HG03175 (cell line): ENCODE measurements at regions not wholly inside any gene's neighbourhood (a gene's known extent, or its start where the extent isn't known, plus 50 kb on each side); places are given as distances from the start of the nearest gene placed in this dataset.
"Not testable (repeated sequence)": the region's sequence is repeated elsewhere in the genome, so short reads cannot be mapped to it uniquely, and the experiment has no call there.

Experiments
- ATAC-seq: cut with Tn5 transposase; IDR thresholded peaks from one replicate; pipeline ENCODE4 v1.9.1; 2021; ENCODE audit warnings: mild to moderate bottlenecking, moderate library complexity; ENCODE audit not compliant: unreplicated experiment

DNA sequence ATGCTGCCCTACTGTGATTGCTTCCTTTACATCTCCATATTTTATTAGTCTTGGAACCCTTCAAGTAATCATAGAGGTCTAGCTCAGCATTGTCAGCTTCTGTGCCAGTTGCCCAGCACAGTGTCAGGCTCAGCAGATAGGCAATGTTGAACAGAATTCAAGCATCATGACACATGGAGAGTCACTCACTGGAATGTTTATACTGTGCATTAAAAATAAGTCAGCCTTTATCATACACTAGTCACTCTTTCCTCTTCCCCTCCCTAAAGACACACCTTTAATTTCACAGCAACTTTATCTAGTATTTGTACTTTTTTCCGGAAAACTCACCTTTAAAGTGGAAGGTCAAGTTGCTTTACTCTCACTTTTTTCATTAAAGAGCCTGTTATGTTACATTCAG lies 253.8 kb upstream of the CDH11 start:
- no peak for ATAC-seq

DNA sequence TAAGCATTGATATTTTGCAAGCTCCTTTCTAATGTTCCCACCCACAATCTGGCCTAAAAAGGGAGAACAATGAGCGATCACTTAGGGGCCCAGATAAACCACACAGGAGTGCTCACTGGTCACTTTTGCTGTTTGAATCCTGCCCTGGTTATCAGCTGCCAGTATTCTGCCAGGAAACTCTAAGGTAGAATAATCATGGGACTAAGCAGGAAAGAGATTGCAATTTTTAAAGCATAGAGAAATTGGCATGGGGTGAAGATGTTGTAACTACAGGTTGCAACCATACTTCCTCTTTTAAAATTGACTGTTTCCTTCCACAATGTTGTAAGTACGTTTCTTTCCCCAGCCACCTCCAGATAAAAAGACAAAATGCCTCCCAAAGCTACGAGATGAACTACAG lies 251.2 kb upstream of the CDH11 start:
- no peak for ATAC-seq

DNA sequence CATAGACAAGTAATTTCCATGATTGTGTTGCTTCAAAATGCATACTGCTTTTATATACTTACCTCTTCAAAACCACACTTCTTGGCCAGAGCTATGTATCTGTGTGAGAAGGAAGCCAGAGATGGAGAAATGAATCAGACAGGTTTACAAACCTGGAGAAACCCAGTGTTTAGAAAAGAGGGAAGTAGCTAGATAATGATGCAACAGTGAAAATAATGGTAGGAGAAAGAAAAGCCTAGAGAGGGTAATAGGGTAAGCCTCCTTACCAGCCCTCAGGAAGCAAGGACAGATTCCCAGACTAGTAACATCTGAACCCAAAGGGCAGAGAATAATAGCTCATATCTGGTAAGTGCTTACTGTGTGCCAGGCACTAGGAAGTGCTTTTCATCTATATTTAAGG lies 250.3 kb upstream of the CDH11 start:
- ATAC-seq: no peak

DNA sequence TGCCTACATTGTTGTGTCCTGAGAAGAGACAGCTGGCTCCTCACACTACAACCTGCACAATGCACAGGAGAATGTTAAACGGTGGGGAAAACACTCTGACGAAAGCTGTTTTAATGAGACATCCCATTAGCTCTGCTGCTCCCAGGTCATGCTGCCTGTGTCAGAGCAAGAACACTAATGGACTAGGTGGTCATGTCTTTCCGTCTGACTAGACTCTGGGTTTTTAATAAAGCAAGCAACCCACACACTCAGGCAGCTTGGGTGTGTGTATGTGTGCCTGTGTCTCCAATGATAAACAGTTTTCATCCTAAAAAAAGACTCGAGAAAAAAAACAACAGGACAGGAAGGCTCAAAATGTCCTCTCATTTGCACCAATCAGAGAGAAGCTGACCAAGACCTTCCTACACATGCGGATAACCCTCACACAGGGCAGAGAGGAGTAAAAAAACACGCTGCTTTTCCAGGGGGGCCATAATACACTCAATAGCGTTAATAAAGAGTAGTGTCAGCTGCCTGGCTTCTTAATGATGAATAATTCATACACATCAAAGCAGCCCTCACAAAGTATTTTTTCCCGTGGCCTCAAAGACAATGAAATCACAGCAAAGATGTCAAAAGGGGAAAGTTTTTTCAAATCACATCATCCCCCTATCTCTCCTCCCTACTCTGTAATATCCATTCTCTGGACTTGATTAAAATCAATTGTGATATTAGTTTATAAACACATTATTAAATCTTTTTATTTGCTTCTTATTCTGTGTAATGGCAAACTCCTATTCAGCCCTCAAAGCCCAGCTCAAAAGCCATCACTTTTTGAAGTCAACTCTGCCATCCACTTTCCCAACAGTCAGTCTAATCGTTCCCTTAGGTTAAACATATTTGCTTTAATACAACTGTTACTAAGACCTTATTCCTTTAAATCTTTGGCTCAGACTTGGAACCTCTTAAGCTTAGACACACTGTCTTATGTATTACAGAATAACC lies 244.2 kb upstream of the CDH11 start:
- no peak for ATAC-seq

DNA sequence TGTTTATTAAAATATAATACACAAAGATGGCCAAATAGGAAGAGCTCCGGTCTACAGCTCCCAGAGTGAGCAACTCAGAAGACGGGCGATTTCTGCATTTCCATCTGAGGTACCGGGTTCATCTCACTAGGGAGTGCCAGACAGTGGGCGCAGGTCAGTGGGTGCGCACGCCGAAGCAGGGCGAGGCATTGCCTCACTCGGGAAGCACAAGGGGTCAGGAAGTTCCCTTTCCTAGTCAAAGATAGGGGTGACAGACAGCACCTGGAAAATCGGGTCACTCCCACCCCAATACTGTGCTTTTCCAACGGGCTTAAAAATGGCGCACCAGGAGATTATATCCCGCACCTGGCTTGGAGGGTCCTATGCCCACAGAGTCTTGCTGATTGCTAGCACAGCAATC lies 234.9 kb upstream of the CDH11 start:
- ATAC-seq: not testable (repeated sequence)

DNA sequence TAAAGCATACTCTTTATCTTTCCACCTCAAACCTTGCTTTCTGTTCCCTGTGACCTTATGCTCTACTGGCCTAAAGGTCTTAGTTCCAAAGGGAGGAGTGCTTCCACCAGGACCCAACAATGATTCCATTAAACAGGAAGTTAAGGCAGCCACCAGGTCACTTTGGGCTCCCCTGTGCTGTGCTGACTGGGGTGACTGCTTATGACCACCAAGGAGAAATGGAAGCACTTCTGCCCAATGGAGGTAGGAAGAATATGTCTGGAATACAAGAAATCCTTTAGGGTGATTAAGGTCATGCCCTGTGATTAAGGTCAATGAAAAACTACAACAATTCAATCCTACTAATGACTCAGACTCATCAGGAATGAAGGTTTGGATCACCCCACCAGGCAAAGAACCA lies 233.8 kb upstream of the CDH11 start:
- ATAC-seq: no peak

GRCh38 chr16:65353183-65353582 lies 231.3 kb upstream of the CDH11 start:
- ATAC-seq: no peak

GRCh38 chr16:65349626-65350025 lies 227.8 kb upstream of the CDH11 start:
- ATAC-seq: no peak

DNA sequence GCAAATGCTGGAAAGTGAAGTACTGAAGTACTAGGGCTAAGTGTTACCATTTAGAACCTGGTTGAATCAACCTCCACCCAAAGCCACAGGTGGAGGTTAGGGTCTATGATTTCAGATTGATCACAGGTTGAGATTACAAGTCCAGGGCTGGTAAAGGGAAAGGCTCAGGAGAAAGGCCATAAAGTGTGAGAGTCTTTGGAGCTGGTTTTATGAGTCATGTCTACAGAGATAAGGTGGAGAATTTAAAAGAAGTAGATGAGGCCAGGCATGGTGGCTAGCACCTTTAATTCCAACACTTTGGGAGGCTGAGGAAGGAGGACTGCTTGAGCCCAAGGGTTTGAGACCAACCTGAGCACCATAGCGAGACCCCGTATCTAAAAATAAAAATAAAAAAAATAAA lies 221.7 kb upstream of the CDH11 start:
- no peak for ATAC-seq

DNA sequence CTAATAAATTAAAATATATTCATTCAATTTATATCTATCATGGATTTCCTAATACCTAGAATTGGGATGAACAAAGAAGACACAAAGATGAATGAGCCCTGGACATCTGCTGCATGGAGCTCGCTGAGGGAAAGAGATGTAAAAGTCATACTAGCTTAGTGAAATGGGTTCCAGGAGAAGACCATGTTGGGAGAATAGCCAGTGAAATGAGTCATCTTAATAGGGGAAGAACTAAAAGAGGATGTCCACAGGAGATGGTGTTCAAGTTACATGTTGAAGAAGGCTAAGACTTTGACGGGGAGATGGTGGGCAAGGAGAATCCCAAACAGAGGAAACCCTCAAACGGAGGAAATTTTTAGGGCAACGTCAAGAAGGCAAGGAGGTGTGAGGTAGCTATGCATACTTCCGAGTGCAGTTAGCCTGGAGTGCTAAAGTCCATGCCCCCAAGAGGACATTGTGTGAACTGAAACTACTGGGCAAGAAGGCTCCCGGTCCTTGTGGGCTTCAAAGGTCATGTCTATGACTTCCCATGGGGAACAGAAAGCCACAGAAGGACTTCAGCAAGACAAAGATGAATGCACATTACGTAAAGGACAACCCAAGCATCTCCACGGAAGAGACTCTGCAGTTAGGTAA lies 220.5 kb upstream of the CDH11 start:
- no peak for ATAC-seq

DNA sequence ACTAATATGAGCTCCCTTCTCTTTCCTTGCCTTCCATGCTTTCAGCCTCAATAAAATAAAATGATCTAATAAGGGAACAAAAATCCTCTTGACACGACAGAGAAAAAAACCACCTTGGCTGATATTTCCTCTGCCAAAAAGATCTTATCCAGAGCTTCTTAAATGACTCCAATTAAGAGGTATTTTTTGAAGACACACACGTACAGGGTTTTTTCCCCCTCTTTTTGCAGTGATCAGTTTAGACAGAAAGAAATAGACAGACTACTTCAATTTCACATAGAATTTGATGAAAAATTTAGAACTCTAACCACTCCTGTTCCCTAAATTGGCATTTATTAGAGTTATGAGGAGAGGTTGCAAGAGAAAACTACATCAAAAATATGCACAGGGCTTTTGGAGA lies 217.2 kb upstream of the CDH11 start:
- no peak for ATAC-seq

DNA sequence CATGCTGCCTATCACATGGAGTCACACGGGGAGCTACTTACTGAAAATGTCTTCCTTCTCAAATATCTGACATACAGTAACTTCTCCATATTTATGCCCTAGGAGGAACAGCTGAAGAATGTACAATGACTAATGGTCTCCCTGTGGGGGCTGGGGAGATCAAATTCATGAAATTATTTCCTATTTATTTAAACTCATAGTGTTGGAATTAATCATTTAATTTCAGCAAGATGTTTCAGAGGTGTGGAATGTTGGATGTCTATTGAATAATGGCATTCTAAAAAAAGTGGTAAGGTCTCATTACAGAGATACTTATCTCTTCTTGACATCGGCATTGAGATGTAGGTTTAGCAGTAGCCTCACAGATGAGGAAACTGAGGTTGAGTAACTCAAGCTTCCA lies 214.3 kb upstream of the CDH11 start:
- no peak for ATAC-seq

GRCh38 chr16:65334081-65334480 lies 212.2 kb upstream of the CDH11 start:
- no peak for ATAC-seq

GRCh38 chr16:65333283-65333682 lies 211.4 kb upstream of the CDH11 start:
- no peak for ATAC-seq

DNA sequence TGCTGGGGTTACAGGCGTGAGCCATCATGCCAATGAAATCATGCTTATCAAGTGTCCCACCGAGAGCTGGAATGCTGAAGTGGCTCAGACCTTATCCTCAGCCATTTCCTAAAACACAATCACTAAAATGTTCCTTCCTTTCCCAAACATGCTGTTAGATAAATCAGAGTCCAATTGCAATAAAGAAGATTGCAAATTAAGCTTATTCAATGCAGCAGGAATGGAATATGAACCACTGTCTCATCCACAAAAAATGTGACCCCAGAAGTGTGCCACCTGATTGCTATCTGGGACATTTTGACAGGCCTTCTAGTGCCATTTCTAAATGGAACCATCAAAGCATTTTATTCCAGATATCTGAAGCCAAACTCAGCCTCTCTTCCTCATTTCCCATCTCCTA lies 205.5 kb upstream of the CDH11 start:
- ATAC-seq: no peak

DNA sequence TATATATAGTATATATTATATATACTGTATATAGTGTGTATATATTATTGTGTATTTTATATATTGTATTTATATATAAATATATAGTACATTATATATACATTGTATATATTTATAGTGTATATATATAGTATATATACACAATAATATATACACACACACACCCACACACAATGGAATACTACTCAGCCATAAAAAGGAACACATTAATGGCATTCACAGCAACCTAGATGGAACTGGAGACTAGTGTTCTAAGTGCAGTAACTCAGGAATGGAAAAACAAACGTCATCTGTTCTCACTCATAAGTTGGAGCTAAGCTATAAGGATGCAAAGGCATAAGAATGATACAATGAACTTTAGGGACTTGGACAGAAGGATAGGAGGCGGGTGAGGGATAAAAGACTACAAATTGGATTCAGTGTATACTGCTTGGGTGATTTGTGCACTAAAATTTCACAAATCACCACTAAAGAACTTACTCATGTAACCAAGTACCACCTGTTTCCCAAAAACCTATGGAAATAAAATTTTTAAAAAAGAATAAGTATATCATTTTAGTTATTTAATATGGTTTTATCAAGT lies 201.9 kb upstream of the CDH11 start:
- no peak for ATAC-seq

DNA sequence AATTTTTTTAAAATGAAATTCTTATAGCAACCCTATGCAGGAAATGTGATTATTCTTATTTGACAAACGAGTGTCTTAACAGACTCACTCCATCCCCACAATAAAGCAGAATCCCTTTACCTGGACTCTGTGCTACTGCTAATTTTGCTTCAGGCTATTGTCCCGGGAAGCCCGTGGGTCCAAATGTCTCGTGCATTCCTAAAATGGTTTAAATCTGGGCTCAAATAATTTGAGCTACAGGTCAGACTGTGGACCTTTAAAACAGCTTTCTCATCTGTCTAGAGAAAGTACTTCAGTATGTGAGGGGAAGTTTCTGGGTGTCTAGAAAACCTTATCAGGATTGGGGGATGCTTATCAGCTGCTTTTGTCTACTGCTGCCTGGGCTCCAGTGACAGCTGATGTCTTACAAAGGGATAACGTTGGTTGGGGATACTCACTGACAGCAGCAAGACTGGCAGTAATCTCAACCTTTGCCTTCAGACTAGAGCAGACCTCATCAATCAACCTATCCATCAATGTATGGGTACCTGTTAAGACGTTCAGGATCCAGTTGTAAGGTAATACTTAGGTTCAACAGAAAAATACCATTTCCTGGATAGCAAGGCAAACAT lies 197.9 kb upstream of the CDH11 start:
- no peak for ATAC-seq

- ATAC-seq: no peak
These were observed 196.9 kb upstream of the CDH11 start for GRCh38 chr16:65318590-65319257.

DNA sequence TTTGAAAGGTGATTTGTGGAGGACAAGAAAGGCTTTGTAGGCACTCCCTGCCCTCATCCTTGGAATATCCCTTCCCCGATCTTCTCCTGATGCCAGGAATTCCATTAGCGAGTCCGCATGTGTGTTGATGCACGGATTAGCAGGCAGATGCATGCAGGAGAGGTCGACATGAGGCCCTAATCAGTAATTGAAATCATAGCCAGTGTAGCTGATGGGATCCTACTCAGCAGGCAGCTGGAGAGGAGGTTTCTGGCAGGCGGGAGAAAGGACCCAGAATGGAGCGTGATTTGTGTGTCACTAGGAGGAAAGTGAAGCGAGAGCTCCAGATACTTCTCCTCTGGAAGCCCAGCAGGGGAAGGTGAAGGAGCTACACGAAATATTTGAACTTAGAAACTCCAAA lies 196.3 kb upstream of the CDH11 start:
- ATAC-seq: no peak

DNA sequence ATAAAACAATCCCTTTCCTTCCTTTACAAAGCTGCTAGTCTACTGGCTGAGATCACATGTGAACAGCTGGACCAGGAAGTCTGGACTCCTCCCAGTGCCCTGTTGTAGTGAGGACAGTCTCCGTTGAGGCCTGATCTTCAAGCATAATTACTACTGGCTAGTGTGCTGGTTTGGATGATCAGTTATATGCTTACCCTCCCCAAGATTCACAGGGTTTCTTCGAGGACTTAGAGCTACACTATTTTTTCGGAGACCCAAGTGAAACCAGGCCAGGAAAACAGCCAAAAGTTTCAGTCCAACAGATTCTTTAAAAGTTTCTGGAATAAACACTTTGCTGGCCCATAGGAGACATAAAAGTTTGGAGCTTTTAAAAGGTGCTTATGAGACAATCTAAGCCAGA lies 194.9 kb upstream of the CDH11 start:
- ATAC-seq: no peak
